OCI-LY1 (cell line): ENCODE measurements at regions not wholly inside any gene's neighbourhood (a gene's known extent, or its start where the extent isn't known, plus 50 kb on each side); places are given as distances from the start of the nearest gene placed in this dataset.

ENCODE experiments used
- H2AFZ ChIP-seq: fragments of 200-600 bp; sonication (generic), shearing (Covaris generic); 2 replicates; pipeline ENCODE4 v1.6.0; 2014; ENCODE audit warnings: antibody characterized with exemption, mild to moderate bottlenecking, low read length
- H3F3A ChIP-seq: fragments of 200-600 bp; sonication (generic), shearing (Covaris generic); 2 replicates; pipeline ENCODE4 v1.6.0; 2014; ENCODE audit warnings: mild to moderate bottlenecking, antibody characterized with exemption, low read length, moderate library complexity; ENCODE audit not compliant: insufficient read depth
- H3K27ac ChIP-seq: fragments of 200-600 bp; sonication (generic); 2 replicates; pipeline ENCODE4 v1.5.1; 2014; ENCODE audit warnings: low read length, mixed run types, mild to moderate bottlenecking, low read depth; ENCODE audit not compliant: poor library complexity, severe bottlenecking
- H3K27me3 ChIP-seq: fragments of 200-600 bp; sonication (generic); 2 replicates; pipeline ENCODE4 v1.6.0; 2014; ENCODE audit warnings: antibody characterized with exemption, mild to moderate bottlenecking, low read length, moderate library complexity; ENCODE audit not compliant: insufficient read depth
- H3K36me3 ChIP-seq: fragments of 200-600 bp; sonication (generic); 2 replicates; pipeline ENCODE4 v1.6.1; 2014; ENCODE audit warnings: mild to moderate bottlenecking, antibody characterized with exemption, low read length, moderate library complexity, mixed read lengths; ENCODE audit not compliant: insufficient read depth
- H3K4me1 ChIP-seq: fragments of 200-600 bp; sonication (generic); 2 replicates; pipeline ENCODE4 v1.5.1; 2014; ENCODE audit warnings: mild to moderate bottlenecking, low read length, moderate library complexity; ENCODE audit not compliant: insufficient read depth, severe bottlenecking
- H3K4me2 ChIP-seq: fragments of 200-600 bp; sonication (generic), shearing (Covaris generic); 2 replicates; pipeline ENCODE4 v1.6.1; 2014; ENCODE audit warnings: low read length
- H3K4me3 ChIP-seq: fragments of 200-600 bp; sonication (generic); 2 replicates; pipeline ENCODE4 v1.5.1; 2014; ENCODE audit warnings: low read length, low read depth, mild to moderate bottlenecking, mixed read lengths; ENCODE audit not compliant: poor library complexity, severe bottlenecking
- H3K79me2 ChIP-seq: fragments of 200-600 bp; shearing (Covaris generic); 2 replicates; pipeline ENCODE4 v1.6.1; 2016; ENCODE audit warnings: mixed run types, low read length, mixed read lengths; ENCODE audit not compliant: insufficient read depth
- H3K9ac ChIP-seq: fragments of 200-600 bp; sonication (generic), shearing (Covaris generic); 2 replicates; pipeline ENCODE4 v1.6.1; 2014; ENCODE audit warnings: mild to moderate bottlenecking, low read length, mixed read lengths
- H3K9me2 ChIP-seq: fragments of 200-600 bp; sonication (generic), shearing (Covaris generic); 2 replicates; pipeline ENCODE4 v1.6.1; 2014; ENCODE audit warnings: low read depth, mild to moderate bottlenecking, low read length, mixed read lengths
- H3K9me3 ChIP-seq: fragments of 200-600 bp; shearing (Covaris generic); 2 replicates; pipeline ENCODE4 v1.6.1; 2014; ENCODE audit warnings: low read length, mixed read lengths
- H4K20me1 ChIP-seq: fragments of 200-600 bp; sonication (generic), shearing (Covaris generic); 2 replicates; pipeline ENCODE4 v1.6.0; 2016; ENCODE audit warnings: mild to moderate bottlenecking, low read length; ENCODE audit not compliant: insufficient read depth
- CTCF ChIP-seq: fragments of 200-600 bp; sonication (generic), shearing (Covaris generic); IDR thresholded peaks from 2 replicates; pipeline ENCODE4 v1.5.1; 2017; ENCODE audit warnings: mild to moderate bottlenecking, antibody characterized with exemption, low read length, moderate library complexity, mixed read lengths
- EZH2 ChIP-seq: fragments of 200-600 bp; sonication (generic), shearing (Covaris generic); IDR thresholded peaks from 2 replicates; pipeline ENCODE4 v1.8.0; 2017; ENCODE audit warnings: borderline replicate concordance, mixed run types, mild to moderate bottlenecking, antibody characterized with exemption, low read length, moderate library complexity, mixed read lengths

GRCh38 chr9:81239388-81239787 lies 450.0 kb downstream of the TLE1 start:
- H4K20me1 ChIP-seq, result no peaks in the 10 kb centered on the region
- no peak overlapping the region for H3K27ac ChIP-seq
- no peaks in the 10 kb centered on the region for H3F3A ChIP-seq
- no peak overlapping the region for H3K4me2 ChIP-seq
- no peaks in the 10 kb centered on the region for H3K27me3 ChIP-seq
- H3K4me1 ChIP-seq, result no peaks in the 10 kb centered on the region
- no peaks in the 10 kb centered on the region for H3K79me2 ChIP-seq
- no peak overlapping the region for H3K4me3 ChIP-seq
- no peaks in the 10 kb centered on the region for H3K9me3 ChIP-seq
- TF ChIP-seq EZH2, result no peak
- no peak for TF ChIP-seq CTCF
- no peak overlapping the region for H2AFZ ChIP-seq
- H3K9ac ChIP-seq, result no peak overlapping the region
- H3K9me2 ChIP-seq, result no peaks in the 10 kb centered on the region
- H3K36me3 ChIP-seq, result no peaks in the 10 kb centered on the region

- no peaks in the 10 kb centered on the region for H4K20me1 ChIP-seq
- H3K79me2 ChIP-seq, result no peaks in the 10 kb centered on the region
- H2AFZ ChIP-seq, result no peak overlapping the region
- no peak overlapping the region for H3K9ac ChIP-seq
- H3K4me1 ChIP-seq, result no peaks in the 10 kb centered on the region
- no peaks in the 10 kb centered on the region for H3K27me3 ChIP-seq
- H3K36me3 ChIP-seq, result no peaks in the 10 kb centered on the region
- H3K4me3 ChIP-seq, result no peak overlapping the region
- H3K9me2 ChIP-seq, result no peaks in the 10 kb centered on the region
- H3F3A ChIP-seq, result no peaks in the 10 kb centered on the region
- no peak overlapping the region for H3K27ac ChIP-seq
- H3K4me2 ChIP-seq, result no peak overlapping the region
- TF ChIP-seq EZH2 (no peak), CTCF (no peak)
- H3K9me3 ChIP-seq, result no peaks in the 10 kb centered on the region
Measured at GRCh38 chr9:81237565-81238231, 451.6 kb downstream of the TLE1 start.

- Histone ChIP-seq H3K4me1 (no peaks in the 10 kb centered on the region), H2AFZ (no peak overlapping the region), H3K4me3 (no peak overlapping the region), H3K4me2 (no peak overlapping the region), H3K27ac (no peak overlapping the region), H3K9me2 (no peaks in the 10 kb centered on the region), H3K79me2 (no peaks in the 10 kb centered on the region), H3K27me3 (no peaks in the 10 kb centered on the region), H4K20me1 (no peaks in the 10 kb centered on the region), H3K36me3 (no peaks in the 10 kb centered on the region), H3K9me3 (no peaks in the 10 kb centered on the region), H3K9ac (no peak overlapping the region), H3F3A (no peaks in the 10 kb centered on the region)
- TF ChIP-seq CTCF, result no peak
Measured at GRCh38 chr9:81234924-81235610, 454.3 kb downstream of the TLE1 start.
